OCI-LY1 (cell line): ENCODE measurements at regions not wholly inside any gene's neighbourhood (a gene's known extent, or its start where the extent isn't known, plus 50 kb on each side); places are given as distances from the start of the nearest gene placed in this dataset.

Source experiments
- CTCF ChIP-seq: fragments of 200-600 bp; sonication (generic), shearing (Covaris generic); IDR thresholded peaks from 2 replicates; pipeline ENCODE4 v1.5.1; 2017; ENCODE audit warnings: mild to moderate bottlenecking, antibody characterized with exemption, low read length, moderate library complexity, mixed read lengths
- EZH2 ChIP-seq: fragments of 200-600 bp; sonication (generic), shearing (Covaris generic); IDR thresholded peaks from 2 replicates; pipeline ENCODE4 v1.8.0; 2017; ENCODE audit warnings: borderline replicate concordance, mixed run types, mild to moderate bottlenecking, antibody characterized with exemption, low read length, moderate library complexity, mixed read lengths

GRCh38 chr3:82130046-82130445 lies 368.6 kb upstream of the GBE1 start:
- TF ChIP-seq CTCF (no peak), EZH2 (no peak)
